ENCODE measurements at regions not wholly inside any gene's neighbourhood (a gene's known extent, or its start where the extent isn't known, plus 50 kb on each side); places are given as distances from the start of the nearest gene placed in this dataset.

- Mint-ChIP-seq H3K27me3 (no peaks in the 10 kb centered on the region), H3K9me3 (no peaks in the 10 kb centered on the region), H3K27ac (no peak overlapping the region), H3K36me3 (ENCODE audit: low read depth) (no peaks in the 10 kb centered on the region), H3K4me1 (ENCODE audit: low read depth) (no peaks in the 10 kb centered on the region), H3K4me3 (no peak overlapping the region)
- no peak overlapping the region for H3K4me3 ChIP-seq (ENCODE audit: low read length)
- H3K27me3 ChIP-seq (ENCODE audit: control insufficient read depth in 1 of 2, insufficient read depth in 2 of 2, low read length in 2 of 2): no peaks in the 10 kb centered on the region
- peaks cover 0 to 3% of the 10 kb centered on the region in 2 experiments for H3K9me3 ChIP-seq (ENCODE audit: control insufficient read depth in 1 of 2, insufficient read depth in 1 of 2, low read length in 2 of 2)
- H3K27ac ChIP-seq (ENCODE audit: low read depth in 1 of 2, low read length in 2 of 2): no peak overlapping the region
- H3K4me1 ChIP-seq (ENCODE audit: insufficient read depth, low read length): no peaks in the 10 kb centered on the region
- DNase-seq: no peak
- no peaks in the 10 kb centered on the region for H3K36me3 ChIP-seq (ENCODE audit: insufficient read depth, low read length)
- no peak for ATAC-seq (ENCODE audit: poor library complexity)
- intact Hi-C loops (cut with DNase I, micrococcal nuclease): no loop called here
- CTCF ChIA-PET: no interaction called here
- POLR2A ChIA-PET: no interaction called here
- TF ChIP-seq CTCF (IDR thresholded peaks at IDR 0.05): no peak
Observed at GRCh38 chr1:187281085-187281484, 452.3 kb downstream of the PLA2G4A start.

DNA sequence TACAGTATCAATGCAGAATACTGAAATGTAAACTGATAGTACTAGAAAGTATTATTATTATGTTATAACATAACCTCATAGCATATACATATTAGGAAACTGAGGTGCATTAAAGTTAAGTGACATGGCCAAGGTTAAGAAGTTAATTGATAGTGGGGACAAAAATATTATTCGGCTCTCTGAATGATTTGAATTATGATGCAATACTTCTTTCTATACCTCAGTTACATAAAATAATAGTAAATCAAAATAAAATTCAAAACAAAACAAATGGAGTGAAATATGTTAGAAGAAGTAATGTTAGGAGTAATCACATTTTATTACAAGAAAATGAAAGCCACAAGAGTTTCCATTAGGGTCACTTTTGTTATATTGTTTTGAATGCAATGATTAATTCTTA is 455.2 kb downstream of the PLA2G4A start:
- Histone ChIP-seq H3K9me3 (ENCODE audit: control insufficient read depth in 1 of 2, insufficient read depth in 1 of 2, low read length in 2 of 2) (peaks cover 0 to 3% of the 10 kb centered on the region in 2 experiments), H3K36me3 (ENCODE audit: insufficient read depth, low read length) (no peaks in the 10 kb centered on the region), H3K4me3 (ENCODE audit: low read length) (no peak overlapping the region), H3K27me3 (ENCODE audit: control insufficient read depth in 1 of 2, insufficient read depth in 2 of 2, low read length in 2 of 2) (no peaks in the 10 kb centered on the region), H3K4me1 (ENCODE audit: insufficient read depth, low read length) (no peaks in the 10 kb centered on the region), H3K27ac (ENCODE audit: low read depth in 1 of 2, low read length in 2 of 2) (no peak overlapping the region)
- Mint-ChIP-seq H3K9me3 (peaks cover 3% of the 10 kb centered on the region), H3K27ac (no peak overlapping the region), H3K4me1 (ENCODE audit: low read depth) (no peaks in the 10 kb centered on the region), H3K36me3 (ENCODE audit: low read depth) (no peaks in the 10 kb centered on the region), H3K4me3 (no peak overlapping the region), H3K27me3 (no peaks in the 10 kb centered on the region)
- POLR2A ChIA-PET: no interaction called here
- DNase-seq (no peak), ATAC-seq (ENCODE audit: poor library complexity) (no peak)
- CTCF ChIA-PET: no interaction called here
- intact Hi-C loops (cut with DNase I, micrococcal nuclease): no loop called here
- TF ChIP-seq CTCF (IDR thresholded peaks at IDR 0.05): no peak

- no peaks in the 10 kb centered on the region for H3K4me1 ChIP-seq (ENCODE audit: insufficient read depth, low read length)
- no peaks in the 10 kb centered on the region for H3K9me3 Mint-ChIP-seq
- no peaks in the 10 kb centered on the region for H3K36me3 Mint-ChIP-seq (ENCODE audit: low read depth)
- no peak overlapping the region for H3K4me3 Mint-ChIP-seq
- POLR2A ChIA-PET: no interaction called here
- ATAC-seq (ENCODE audit: poor library complexity) (no peak), DNase-seq (no peak)
- H3K27ac ChIP-seq (ENCODE audit: low read depth in 1 of 2, low read length in 2 of 2): no peak overlapping the region
- H3K27ac Mint-ChIP-seq: no peak overlapping the region
- no peaks in the 10 kb centered on the region for H3K27me3 Mint-ChIP-seq
- H3K27me3 ChIP-seq (ENCODE audit: control insufficient read depth in 1 of 2, insufficient read depth in 2 of 2, low read length in 2 of 2): no peaks in the 10 kb centered on the region
- TF ChIP-seq CTCF (IDR thresholded peaks at IDR 0.05): no peak
- H3K36me3 ChIP-seq (ENCODE audit: insufficient read depth, low read length): no peaks in the 10 kb centered on the region
- CTCF ChIA-PET: no interaction called here
- no peaks in the 10 kb centered on the region for H3K4me1 Mint-ChIP-seq (ENCODE audit: low read depth)
- intact Hi-C loops (cut with DNase I, micrococcal nuclease): no loop called here
- no peak overlapping the region for H3K4me3 ChIP-seq (ENCODE audit: low read length)
- H3K9me3 ChIP-seq (ENCODE audit: control insufficient read depth in 1 of 2, insufficient read depth in 1 of 2, low read length in 2 of 2): peaks cover 0 to 7% of the 10 kb centered on the region in 2 experiments
Observed at GRCh38 chr1:187294421-187295201, 465.9 kb downstream of the PLA2G4A start.
